Gastroesophageal sphincter (tissue), 3 donors: ENCODE measurements at regions not wholly inside any gene's neighbourhood (a gene's known extent, or its start where the extent isn't known, plus 50 kb on each side); places are given as distances from the start of the nearest gene placed in this dataset.
"Not testable (repeated sequence)": the region's sequence is repeated elsewhere in the genome, so short reads cannot be mapped to it uniquely, and the experiment has no call there.

Experiments used
- EP300 ChIP-seq: sonication (generic); formaldehyde crosslinking; IDR thresholded peaks from one replicate; pipeline ENCODE4 v1.6.1; 2017; ENCODE audit warnings: antibody characterized with exemption, mild to moderate bottlenecking
- POLR2A ChIP-seq, 2 donors: fragments of 450-650 bp; IDR thresholded peaks; one replicate each; pipeline ENCODE4 v1.6.1; 2017; ENCODE audit warnings: antibody characterized with exemption in 2 of 2, mild to moderate bottlenecking in 2 of 2, moderate library complexity in 1 of 2
- POLR2AphosphoS5 ChIP-seq: sonication (generic); formaldehyde crosslinking; IDR thresholded peaks from one replicate; pipeline ENCODE4 v1.6.1; 2017; ENCODE audit warnings: antibody characterized with exemption
- TF ChIP-seq, protein P1 (sequence below), 4 experiments: fragments of 200-600 bp in 2 of 4; fragments of 450-650 bp in 2 of 4; sonication (generic) in 1 of 4; IDR thresholded peaks; one replicate each; pipeline ENCODE4 v1.5.1; 2017 to 2019; ENCODE audit warnings: antibody characterized with exemption in 4 of 4, mild to moderate bottlenecking in 2 of 4, moderate library complexity in 2 of 4

DNA sequence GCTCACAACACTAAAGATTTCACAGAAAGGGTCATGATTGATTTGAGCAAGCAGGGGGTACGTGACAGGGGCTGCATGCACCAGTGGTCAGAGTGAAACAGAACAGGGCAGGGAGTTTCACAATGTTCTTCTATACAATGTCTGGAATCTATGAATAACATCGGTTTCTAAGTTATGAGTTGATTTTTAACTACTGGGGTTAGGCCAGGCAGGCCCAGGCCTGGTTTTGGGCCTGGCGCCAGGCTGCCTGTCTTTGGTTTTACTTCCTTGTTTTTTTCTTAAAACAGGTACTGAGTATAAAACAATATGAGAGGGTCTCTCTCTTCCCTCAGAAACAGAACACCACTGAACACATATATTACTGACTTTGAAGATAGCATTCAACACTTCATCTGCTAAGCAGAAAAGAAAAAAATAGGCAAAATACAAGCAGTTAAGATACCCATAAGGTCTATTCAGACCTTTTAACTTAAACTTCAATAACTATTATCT, 355.0 kb upstream of the MAGEB16 start:
- TF ChIP-seq, protein P1, sequence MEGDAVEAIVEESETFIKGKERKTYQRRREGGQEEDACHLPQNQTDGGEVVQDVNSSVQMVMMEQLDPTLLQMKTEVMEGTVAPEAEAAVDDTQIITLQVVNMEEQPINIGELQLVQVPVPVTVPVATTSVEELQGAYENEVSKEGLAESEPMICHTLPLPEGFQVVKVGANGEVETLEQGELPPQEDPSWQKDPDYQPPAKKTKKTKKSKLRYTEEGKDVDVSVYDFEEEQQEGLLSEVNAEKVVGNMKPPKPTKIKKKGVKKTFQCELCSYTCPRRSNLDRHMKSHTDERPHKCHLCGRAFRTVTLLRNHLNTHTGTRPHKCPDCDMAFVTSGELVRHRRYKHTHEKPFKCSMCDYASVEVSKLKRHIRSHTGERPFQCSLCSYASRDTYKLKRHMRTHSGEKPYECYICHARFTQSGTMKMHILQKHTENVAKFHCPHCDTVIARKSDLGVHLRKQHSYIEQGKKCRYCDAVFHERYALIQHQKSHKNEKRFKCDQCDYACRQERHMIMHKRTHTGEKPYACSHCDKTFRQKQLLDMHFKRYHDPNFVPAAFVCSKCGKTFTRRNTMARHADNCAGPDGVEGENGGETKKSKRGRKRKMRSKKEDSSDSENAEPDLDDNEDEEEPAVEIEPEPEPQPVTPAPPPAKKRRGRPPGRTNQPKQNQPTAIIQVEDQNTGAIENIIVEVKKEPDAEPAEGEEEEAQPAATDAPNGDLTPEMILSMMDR (IDR thresholded peaks at IDR 0.05): not testable (repeated sequence)
- not testable (repeated sequence) for TF ChIP-seq POLR2A (IDR thresholded peaks at IDR 0.05); EP300; POLR2AphosphoS5
